Chondrocyte (in vitro differentiated cells): ENCODE measurements at regions not wholly inside any gene's neighbourhood (a gene's known extent, or its start where the extent isn't known, plus 50 kb on each side); places are given as distances from the start of the nearest gene placed in this dataset.

Experiments used
- DNase-seq: peaks from one replicate; pipeline ENCODE4 v3.0.0; 2021; ENCODE audit warnings: mixed read lengths, low spot score
- H3K27ac Mint-ChIP-seq: one replicate; pipeline ENCODE4 v1.8.0; 2021; ENCODE audit warnings: mild to moderate bottlenecking, moderate library complexity, mixed read lengths; ENCODE audit not compliant: unreplicated experiment
- H3K27me3 Mint-ChIP-seq: 2 replicates; pipeline ENCODE4 v1.8.0; 2021; ENCODE audit warnings: low read depth, mixed read lengths
- H3K36me3 Mint-ChIP-seq: 2 replicates; pipeline ENCODE4 v1.8.0; 2021; ENCODE audit warnings: low read depth, mixed read lengths
- H3K4me1 Mint-ChIP-seq: 2 replicates; pipeline ENCODE4 v1.8.0; 2021; ENCODE audit warnings: low read depth, mild to moderate bottlenecking, mixed read lengths
- H3K4me3 Mint-ChIP-seq: one replicate; pipeline ENCODE4 v1.8.0; 2021; ENCODE audit warnings: mild to moderate bottlenecking, moderate library complexity, mixed read lengths; ENCODE audit not compliant: unreplicated experiment
- H3K9me3 Mint-ChIP-seq: 2 replicates; pipeline ENCODE4 v1.8.0; 2021; ENCODE audit warnings: low read depth, mixed read lengths
- CTCF ChIP-seq: fragments of 200-600 bp; sonication (generic); IDR thresholded peaks from 2 replicates; pipeline ENCODE4 v1.5.0; 2021; ENCODE audit warnings: antibody characterized with exemption, mild to moderate bottlenecking, moderate library complexity

- TF ChIP-seq CTCF: no peak
- Mint-ChIP-seq H3K27me3 (no peaks in the 10 kb centered on the region), H3K36me3 (no peaks in the 10 kb centered on the region), H3K9me3 (no peaks in the 10 kb centered on the region), H3K4me1 (peaks cover 18% of the 10 kb centered on the region), H3K27ac (no peak overlapping the region), H3K4me3 (no peak overlapping the region)
- no peak for DNase-seq
These were observed 130.4 kb upstream of the SPRY1 start for GRCh38 chr4:123266221-123266620.

- H3K4me1 Mint-ChIP-seq: peaks cover 36% of the 10 kb centered on the region
- no peak for DNase-seq
- H3K27me3 Mint-ChIP-seq: no peaks in the 10 kb centered on the region
- no peak for TF ChIP-seq CTCF
- no peaks in the 10 kb centered on the region for H3K36me3 Mint-ChIP-seq
- no peak overlapping the region for H3K27ac Mint-ChIP-seq
- H3K9me3 Mint-ChIP-seq: peaks cover 19% of the 10 kb centered on the region
- no peak overlapping the region for H3K4me3 Mint-ChIP-seq
These were observed 117.8 kb upstream of the SPRY1 start for GRCh38 chr4:123278755-123279154.

GRCh38 chr4:123283371-123283895 is 113.2 kb upstream of the SPRY1 start:
- DNase-seq: no peak
- no peak for TF ChIP-seq CTCF
- Mint-ChIP-seq H3K36me3 (peaks cover 2% of the 10 kb centered on the region), H3K4me3 (no peak overlapping the region), H3K4me1 (peaks cover 51% of the 10 kb centered on the region), H3K27me3 (no peaks in the 10 kb centered on the region), H3K27ac (peak overlapping the region; percentile 87), H3K9me3 (peaks cover 4% of the 10 kb centered on the region)

- H3K27me3 Mint-ChIP-seq: no peaks in the 10 kb centered on the region
- peaks cover 5% of the 10 kb centered on the region for H3K9me3 Mint-ChIP-seq
- H3K4me3 Mint-ChIP-seq: no peak overlapping the region
- no peak for TF ChIP-seq CTCF
- peak overlapping the region; percentile 87 for H3K27ac Mint-ChIP-seq
- DNase-seq: no peak
- H3K4me1 Mint-ChIP-seq: peaks cover 47% of the 10 kb centered on the region
- peaks cover 2% of the 10 kb centered on the region for H3K36me3 Mint-ChIP-seq
These were observed 112.4 kb upstream of the SPRY1 start for GRCh38 chr4:123284168-123284567.

- Mint-ChIP-seq H3K27me3 (no peaks in the 10 kb centered on the region), H3K27ac (no peak overlapping the region), H3K36me3 (peaks cover 21% of the 10 kb centered on the region), H3K4me1 (peaks cover 47% of the 10 kb centered on the region), H3K4me3 (no peak overlapping the region), H3K9me3 (peaks cover 31% of the 10 kb centered on the region)
- no peak for TF ChIP-seq CTCF
- no peak for DNase-seq
These were observed 109.6 kb upstream of the SPRY1 start for GRCh38 chr4:123286903-123287466.
